ENCODE measurements at regions not wholly inside any gene's neighbourhood (a gene's known extent, or its start where the extent isn't known, plus 50 kb on each side); places are given as distances from the start of the nearest gene placed in this dataset.

GRCh38 chr21:23374155-23374554 lies 2233.1 kb downstream of the MRPL39 start:
- TF ChIP-seq, protein P1, sequence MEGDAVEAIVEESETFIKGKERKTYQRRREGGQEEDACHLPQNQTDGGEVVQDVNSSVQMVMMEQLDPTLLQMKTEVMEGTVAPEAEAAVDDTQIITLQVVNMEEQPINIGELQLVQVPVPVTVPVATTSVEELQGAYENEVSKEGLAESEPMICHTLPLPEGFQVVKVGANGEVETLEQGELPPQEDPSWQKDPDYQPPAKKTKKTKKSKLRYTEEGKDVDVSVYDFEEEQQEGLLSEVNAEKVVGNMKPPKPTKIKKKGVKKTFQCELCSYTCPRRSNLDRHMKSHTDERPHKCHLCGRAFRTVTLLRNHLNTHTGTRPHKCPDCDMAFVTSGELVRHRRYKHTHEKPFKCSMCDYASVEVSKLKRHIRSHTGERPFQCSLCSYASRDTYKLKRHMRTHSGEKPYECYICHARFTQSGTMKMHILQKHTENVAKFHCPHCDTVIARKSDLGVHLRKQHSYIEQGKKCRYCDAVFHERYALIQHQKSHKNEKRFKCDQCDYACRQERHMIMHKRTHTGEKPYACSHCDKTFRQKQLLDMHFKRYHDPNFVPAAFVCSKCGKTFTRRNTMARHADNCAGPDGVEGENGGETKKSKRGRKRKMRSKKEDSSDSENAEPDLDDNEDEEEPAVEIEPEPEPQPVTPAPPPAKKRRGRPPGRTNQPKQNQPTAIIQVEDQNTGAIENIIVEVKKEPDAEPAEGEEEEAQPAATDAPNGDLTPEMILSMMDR (IDR thresholded peaks at IDR 0.05): no peak
- no peak for TF ChIP-seq POLR2A (IDR thresholded peaks at IDR 0.05)
- no peak for TF ChIP-seq EP300 (IDR thresholded peaks at IDR 0.05)
